Testis (tissue), 2 donors: ENCODE measurements at regions not wholly inside any gene's neighbourhood (a gene's known extent, or its start where the extent isn't known, plus 50 kb on each side); places are given as distances from the start of the nearest gene placed in this dataset.

Experiments
- CTCF ChIP-seq, 3 experiments: fragments of 450-650 bp in 2 of 3; fragments of 200-600 bp in 1 of 3; sonication (generic) in 1 of 3; IDR thresholded peaks; one replicate each; pipeline ENCODE4 v1.5.1; 2016 to 2019; ENCODE audit warnings: antibody characterized with exemption in 3 of 3, mild to moderate bottlenecking in 2 of 3, moderate library complexity in 1 of 3
- POLR2A ChIP-seq: fragments of 450-650 bp; IDR thresholded peaks from one replicate; pipeline ENCODE4 v1.6.1; 2017; ENCODE audit warnings: antibody characterized with exemption, mild to moderate bottlenecking, moderate library complexity

DNA sequence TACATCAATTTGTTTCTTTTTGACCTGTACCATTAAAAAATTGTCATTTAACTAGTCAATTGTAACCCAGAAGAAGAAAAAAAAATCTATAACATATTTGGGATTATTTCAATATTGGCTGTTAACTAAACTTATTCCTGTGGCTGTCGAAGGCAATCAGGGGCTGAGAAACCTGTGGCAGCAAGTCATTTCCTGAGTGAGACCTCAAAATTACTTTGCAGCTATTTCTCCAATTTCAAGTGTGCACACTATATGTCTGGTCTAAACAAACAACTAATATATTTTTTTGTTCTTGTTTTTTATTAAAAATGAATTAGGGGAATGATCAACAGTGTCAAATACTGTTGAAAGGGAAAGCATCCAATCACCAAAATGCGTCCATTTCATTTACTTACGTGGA, 1357.6 kb upstream of the B3GALT2 start:
- TF ChIP-seq CTCF (IDR thresholded peaks at IDR 0.05) (no peak), POLR2A (no peak)
